ENCODE measurements at regions not wholly inside any gene's neighbourhood (a gene's known extent, or its start where the extent isn't known, plus 50 kb on each side); places are given as distances from the start of the nearest gene placed in this dataset.
"Not testable (repeated sequence)": the region's sequence is repeated elsewhere in the genome, so short reads cannot be mapped to it uniquely, and the experiment has no call there.

DNA sequence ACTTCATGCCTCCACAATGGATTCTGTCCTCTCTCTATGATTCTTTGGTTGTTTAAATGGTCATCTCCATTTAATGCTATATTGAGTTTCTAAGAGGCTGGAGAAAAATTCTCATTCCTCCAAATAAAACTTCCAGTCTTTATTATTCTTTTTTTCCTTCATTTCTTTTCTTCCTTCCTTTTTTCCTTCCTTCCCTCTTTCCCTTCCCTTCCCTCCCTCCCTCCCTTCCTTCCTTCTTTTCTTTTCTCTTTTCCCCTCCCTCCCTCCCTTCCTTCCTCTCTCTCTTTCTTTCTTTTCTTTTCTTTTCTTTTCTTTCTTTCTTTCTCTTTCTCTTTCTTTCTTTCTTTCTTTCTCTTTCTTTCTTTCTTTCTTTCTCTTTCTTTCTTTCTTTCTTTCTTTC is 386.1 kb upstream of the PROX1 start:
- not testable (repeated sequence) for TF ChIP-seq CTCF, POLR2AphosphoS5 (IDR thresholded peaks at IDR 0.05)
